Sigmoid colon (tissue), 4 donors: ENCODE measurements at regions not wholly inside any gene's neighbourhood (a gene's known extent, or its start where the extent isn't known, plus 50 kb on each side); places are given as distances from the start of the nearest gene placed in this dataset.

Source experiments
- POLR2A ChIP-seq, 2 donors: fragments of 450-650 bp; IDR thresholded peaks; one replicate each; pipeline ENCODE4 v1.6.1; 2016; ENCODE audit warnings: antibody characterized with exemption in 2 of 2, mild to moderate bottlenecking in 2 of 2, moderate library complexity in 2 of 2
- POLR2AphosphoS5 ChIP-seq, 4 donors: sonication (generic); formaldehyde crosslinking; IDR thresholded peaks; one replicate each; pipeline ENCODE4 v1.6.1; 2017; ENCODE audit warnings: antibody characterized with exemption in 4 of 4

DNA sequence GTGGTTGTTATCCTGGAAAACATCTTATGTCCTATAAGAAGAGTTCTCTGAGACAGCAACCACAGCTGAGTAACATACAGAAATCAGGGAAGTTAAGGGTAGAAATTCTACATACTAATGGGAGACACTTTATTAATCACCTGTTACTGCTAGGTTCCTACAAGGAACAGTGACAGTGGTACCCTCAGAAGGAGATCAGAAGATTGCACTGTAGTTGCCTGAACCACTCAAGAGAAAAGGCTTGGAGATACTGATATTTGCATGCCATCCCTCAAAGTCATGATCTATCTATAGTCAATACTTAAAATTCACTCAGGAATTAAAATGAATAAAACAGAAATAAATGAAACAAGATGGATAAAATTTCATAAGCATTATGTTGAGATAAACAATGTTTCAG, 136.0 kb downstream of the LMLN start:
- no peak for TF ChIP-seq POLR2AphosphoS5 (IDR thresholded peaks at IDR 0.05)
- TF ChIP-seq POLR2A (IDR thresholded peaks at IDR 0.05) = no peak
